Epidermal melanocyte (primary cell): ENCODE measurements at regions not wholly inside any gene's neighbourhood (a gene's known extent, or its start where the extent isn't known, plus 50 kb on each side); places are given as distances from the start of the nearest gene placed in this dataset.

Experiments used
- DNase-seq: peaks from one replicate; pipeline ENCODE4 v3.0.0; 2011; ENCODE audit warnings: low spot score; ENCODE audit not compliant: insufficient read length

DNA sequence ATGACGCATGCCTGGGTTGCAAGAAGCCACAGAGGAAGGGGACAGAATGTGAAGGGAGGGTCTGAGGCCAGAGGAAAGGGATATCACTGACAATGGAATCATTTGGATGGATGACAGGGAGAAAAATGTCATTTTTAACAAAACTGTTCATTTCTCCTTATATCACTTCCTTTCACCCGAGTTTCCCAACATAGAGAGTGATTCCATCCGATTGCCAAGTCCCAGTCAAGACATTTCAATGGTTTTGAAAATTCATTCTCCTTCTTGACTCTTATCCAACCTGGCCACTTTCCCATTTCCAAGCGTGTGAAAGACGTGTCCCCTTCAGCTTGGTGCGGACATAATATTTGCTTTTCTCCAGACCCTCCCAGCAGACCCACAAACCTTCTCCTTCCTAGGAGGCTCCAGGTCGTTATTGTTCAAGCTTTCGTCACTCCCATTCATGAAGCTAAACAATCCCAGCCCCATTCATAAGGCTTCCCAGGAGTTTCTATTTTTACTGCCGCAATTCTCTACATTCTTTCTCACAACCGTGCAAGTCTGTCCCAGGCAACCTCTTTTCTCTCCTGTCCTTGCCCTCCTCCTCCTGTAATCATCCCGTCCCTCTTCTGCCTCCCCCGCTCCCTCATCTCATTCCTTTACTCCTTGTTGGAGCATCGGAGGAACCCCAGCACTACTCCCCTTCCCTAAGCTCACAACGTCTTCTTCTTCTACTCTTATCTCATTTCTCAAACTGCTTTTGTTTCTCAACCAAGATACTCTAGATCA is 301.3 kb upstream of the KLF6 start:
- DNase-seq, result no peak

DNA sequence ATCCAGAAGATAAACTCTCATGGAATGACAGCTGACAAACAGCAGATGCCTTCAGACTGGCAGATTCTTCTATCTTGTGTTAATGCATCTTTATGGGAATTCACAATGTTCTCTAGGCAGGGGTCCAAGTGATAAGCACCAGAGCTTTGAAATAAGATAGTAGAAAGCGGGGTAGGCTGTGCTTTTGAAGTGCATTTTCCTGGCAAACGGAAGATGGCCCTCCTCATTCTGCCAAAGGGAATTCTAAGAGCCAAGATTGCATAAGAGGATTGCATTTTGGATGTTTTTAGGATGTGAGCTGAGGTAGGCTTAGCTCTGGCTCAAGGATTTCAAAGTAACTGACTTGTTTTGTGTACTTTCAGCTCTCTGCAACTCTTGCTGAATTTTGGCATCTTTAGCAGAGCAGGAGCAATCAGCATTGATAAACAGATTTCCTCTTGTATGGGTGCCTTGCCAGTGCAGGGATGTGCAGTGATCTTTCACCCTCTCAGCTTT is 298.5 kb upstream of the KLF6 start:
- no peak for DNase-seq

DNA sequence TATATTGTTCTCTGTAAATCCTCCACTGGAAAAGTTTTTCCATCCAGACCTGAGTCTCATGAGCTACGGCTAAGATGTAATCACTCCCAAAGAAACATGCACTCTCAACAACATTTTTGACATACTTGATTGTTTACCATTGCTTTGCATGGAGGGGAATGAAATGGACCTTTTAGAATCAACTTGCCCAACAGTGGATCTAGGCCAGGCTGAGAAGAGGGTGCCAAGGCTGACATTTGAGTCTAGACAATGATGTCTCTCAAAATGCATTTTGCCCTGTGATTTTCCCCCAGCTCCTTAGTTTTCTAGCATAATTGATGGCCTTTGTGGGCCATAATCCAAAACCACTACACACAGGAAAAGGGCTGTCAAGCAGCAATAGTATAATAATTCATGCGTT is 297.9 kb upstream of the KLF6 start:
- no peak for DNase-seq

GRCh38 chr10:4081685-4082111 is 296.7 kb upstream of the KLF6 start:
- no peak for DNase-seq

DNA sequence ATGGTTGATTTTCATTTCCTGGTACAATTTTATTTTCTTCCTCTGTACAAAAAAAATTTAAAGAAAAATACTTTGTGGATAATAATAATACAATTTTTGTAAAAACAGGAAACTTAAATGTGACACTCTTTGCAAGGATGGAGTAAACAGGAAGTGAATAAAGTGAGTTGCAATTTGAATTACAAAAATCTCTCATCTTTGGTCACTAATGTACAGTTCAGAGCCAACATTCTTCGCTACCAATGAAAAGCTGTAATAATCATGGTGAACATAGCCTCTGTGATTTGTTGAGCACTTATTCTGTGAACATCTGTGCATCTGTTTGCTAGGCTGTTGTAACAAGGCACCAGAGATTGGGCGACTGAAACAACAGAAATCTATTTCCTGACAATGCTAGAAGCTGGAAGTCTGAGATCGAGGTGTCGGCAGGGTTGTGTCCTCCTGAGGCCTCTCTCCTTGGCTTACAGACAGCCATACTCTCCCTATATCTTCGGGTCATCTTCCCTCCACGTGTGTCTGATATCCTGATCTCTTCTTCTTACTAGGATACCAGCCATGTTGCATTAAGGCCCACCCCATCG is 295.3 kb upstream of the KLF6 start:
- DNase-seq, result no peak

DNA sequence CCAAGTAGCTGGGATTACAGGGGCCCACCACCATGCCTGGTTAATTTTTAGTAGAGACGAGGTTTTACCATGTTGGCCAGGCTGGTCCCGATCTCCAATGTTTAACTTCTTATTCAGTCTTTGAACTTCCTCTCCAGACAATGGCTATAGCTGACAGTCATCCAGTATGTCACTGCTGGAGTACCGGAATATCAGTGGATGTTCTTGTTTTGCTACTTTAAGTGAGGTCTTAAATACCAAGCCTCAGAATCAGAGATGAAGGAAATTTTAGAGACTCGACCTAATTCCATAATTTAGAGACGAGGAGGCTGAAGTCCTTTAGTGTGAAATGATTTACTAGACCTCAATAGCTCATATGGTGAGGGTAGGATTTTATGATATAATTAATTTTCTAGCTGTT is 294.8 kb upstream of the KLF6 start:
- no peak for DNase-seq

DNA sequence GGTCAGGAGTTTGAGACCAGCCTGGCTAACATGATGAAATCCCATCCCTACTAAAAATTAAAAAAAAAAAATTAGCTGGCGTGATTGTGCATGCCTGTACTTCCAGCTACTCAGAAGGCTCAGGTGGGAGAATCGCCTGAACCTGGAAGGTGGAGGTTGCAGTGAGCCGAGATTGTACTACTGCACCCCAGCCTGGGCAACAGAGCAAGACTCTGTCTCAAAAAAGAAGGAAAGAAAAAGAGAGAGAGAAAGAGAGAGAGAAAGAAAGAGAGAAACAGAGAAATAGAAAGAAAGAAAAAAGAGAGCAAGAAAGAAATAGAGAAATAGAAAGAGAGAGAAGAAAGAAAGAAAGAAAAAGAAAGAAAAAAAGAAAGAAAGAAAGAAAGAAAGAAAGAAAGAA is 292.8 kb upstream of the KLF6 start:
- DNase-seq, result no peak

DNA sequence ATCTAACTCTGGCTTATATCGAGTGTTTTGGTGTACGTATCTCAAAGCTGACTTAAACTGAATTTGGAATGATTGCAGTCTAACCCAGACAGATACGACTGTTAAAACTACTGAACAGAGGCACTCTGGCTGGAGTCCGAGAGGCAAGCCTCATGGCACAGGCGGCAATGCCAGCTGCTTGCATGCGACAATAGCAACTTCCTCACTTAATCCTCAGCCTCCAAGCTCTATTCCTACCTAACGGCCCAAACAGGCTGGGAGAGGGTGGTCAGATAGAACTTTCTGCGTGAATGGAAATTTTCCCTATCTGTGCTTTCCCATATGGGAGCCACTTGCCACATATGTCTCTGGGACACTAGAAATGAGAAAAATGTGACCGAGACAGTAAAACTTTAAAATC is 292.0 kb upstream of the KLF6 start:
- DNase-seq, result no peak

DNA sequence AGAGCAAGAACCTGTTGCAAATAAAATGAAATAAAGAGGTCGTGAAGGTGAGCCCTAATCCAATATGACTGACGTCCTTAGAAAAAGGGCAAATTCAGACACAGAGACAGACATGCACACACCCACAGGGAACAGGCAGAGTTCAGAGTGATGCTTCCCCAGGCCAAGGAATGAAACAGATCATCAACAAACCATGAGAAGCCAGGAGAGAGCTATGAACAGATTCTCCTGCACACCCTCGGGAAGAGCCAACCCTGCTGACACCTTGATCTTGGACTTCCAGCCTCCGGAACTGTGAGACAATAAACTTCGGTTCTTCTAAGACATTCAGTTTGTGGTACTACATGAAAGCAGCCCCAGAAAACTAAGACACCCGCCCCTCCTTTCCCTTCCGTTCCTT is 290.4 kb upstream of the KLF6 start:
- no peak for DNase-seq

GRCh38 chr10:4074545-4075407 is 289.8 kb upstream of the KLF6 start:
- no peak for DNase-seq

DNA sequence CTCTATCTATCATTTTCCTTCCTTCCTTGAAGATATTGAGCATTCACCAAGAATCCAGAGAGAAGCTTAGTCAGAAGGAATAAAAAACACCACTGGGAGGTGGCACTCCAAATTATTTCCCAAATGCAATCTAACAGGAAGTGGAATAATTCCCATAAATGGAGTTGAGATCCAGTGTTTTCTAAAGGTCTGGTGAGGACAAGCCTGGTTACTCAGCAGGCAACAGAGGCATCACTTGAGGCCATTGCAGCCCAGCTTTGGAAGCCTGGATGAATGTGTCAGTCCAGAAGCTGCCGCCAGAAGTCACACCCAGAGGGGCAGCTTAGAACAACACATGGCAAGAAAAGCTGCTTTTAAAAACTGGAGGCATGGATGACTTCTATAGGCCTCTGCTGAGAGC is 288.9 kb upstream of the KLF6 start:
- DNase-seq, result no peak

DNA sequence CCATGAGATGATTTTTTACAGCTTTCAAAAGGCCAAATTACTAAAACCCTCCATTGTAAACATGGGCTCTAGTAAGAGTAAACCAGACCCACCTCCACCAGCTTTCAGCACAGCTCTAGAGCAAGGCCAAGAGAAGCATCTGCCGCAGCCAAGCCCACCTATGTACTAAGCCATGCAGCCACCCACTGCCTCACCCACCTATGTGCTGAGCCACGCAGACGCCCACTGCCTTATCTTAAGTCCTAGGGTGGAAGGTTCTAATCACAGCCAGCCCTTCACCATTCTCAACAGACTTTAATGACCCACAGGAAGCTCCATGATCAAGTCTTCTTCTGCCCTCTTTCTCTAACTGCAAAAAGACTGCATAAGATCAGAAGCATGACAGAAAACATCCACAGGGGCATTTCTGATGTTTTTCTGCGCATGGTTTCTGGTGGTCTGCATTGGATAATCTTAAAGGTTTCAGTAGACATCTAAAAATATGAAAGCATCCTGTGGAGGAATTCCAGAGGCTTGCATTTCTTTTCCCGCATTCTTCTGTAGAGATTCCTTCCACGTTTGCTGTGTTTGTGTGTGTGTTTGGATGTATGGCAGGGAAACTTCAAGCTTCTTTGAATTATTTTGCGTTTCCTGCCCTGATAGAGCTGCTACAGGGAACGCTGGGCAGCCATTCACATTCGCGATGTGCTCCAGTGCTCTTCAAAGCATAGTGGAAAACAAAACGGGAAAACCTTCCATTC is 286.1 kb upstream of the KLF6 start:
- DNase-seq, result no peak

- no peak for DNase-seq
Observed at GRCh38 chr10:4070184-4070583, 285.2 kb upstream of the KLF6 start.

DNA sequence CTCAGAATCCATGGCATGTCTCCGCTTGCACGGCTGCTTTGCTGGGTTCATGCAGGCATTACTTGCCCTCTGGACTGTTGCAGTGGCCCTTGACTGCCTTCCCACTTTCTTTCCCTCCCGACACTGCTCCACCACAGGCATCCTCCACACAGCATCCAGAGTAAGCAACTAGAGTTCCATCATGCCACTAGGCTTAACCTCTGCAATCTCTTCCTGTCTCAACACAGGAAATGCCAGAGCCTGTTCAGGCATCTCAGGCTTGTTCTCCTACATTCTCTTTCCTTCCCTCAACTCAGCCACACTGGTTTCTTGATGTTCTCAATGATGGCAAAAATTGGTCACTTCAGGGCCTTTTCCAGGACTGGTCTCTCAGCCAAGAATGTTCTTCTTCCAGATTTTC is 284.5 kb upstream of the KLF6 start:
- DNase-seq, result no peak

DNA sequence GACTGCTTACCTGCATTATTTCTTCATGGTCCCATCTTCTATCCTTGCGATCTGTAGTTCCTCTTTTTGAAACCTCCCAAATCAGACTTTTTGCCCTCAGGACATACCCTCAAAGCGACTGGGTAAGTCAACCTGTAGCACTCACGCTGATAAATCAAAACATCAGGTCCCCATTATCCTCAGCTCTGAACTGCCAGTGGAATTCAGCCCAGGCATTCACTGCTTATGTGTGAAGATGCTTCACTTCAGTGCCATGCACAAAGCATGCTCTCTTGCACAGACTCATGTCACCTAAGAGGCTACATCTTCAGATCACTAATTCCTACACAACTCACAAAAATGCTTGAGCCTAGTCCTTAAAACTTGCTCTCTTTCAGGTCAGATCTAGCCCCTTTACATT is 283.6 kb upstream of the KLF6 start:
- no peak for DNase-seq

GRCh38 chr10:4067931-4068561 is 283.0 kb upstream of the KLF6 start:
- no peak for DNase-seq

DNA sequence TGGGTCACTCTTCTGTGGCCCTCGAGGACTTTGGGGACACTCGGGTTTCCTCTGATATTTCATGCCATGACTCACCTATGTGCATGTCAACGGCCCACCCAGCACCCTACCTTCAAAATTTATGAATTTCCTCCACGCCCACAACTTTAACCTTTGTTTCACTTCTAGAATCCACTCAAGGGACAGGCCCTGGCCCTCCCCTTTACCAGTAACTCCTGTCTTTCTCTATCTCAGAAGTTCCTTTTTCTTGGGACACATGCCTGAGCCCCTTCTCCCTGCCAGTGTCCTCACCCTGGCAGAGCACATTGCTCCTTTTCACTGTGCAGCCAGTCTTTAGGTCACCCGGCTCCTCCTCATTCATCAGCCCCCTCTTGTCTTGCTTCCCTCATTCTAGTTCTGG is 282.5 kb upstream of the KLF6 start:
- DNase-seq, result no peak

GRCh38 chr10:4066581-4067390 is 281.8 kb upstream of the KLF6 start:
- no peak for DNase-seq

GRCh38 chr10:4064489-4064888 is 279.5 kb upstream of the KLF6 start:
- no peak for DNase-seq

- no peak for DNase-seq
Observed at GRCh38 chr10:4063717-4064116, 278.7 kb upstream of the KLF6 start.
